SW480 (cell line): ENCODE measurements at regions not wholly inside any gene's neighbourhood (a gene's known extent, or its start where the extent isn't known, plus 50 kb on each side); places are given as distances from the start of the nearest gene placed in this dataset.
A peak's percentile ranks its signal among the peaks of the same experiment; 100 is the strongest.

Experiments
- DNase-seq: peaks from one replicate; pipeline ENCODE4 v3.0.0-alpha.2; 2016; ENCODE audit warnings: low spot score

DNA sequence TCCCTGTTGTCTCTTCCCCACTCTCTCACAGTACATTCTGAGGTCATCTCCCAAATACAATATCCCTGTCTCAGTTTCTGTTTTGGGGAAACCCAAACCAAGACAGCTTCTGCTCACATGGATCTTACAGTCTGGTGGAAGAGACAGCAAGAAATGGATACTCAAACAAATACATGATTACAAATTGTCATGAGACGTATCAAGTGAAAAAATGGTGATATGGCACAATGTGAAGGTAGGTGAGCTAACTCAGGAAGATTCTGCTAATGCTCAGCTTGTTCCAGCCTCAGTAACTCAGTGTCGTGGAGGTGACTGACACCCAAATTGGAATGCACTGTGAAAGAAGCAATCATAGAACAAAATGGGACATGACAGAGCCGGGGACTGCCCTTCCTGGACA is 68.3 kb downstream of the CHST1 start:
- no peak for DNase-seq

DNA sequence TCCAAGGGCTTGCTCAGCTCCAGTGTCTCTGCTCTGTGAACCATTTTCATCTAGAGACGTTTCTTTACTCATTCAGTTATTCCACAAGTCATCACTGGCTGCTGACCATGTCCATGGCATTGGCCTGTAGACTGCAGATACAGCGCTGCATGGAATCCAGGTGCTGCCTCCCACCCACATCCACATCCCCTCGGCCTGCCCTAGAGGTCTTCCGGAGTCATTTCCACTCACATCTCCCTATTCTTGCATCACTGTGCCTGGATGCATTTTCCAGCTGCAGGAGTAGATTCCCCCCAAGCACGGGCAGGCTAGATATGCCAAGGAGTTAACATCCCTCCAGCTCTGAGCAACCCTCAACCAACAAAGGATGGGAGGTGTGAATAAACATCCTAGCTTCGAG is 68.9 kb downstream of the CHST1 start:
- DNase-seq: no peak

DNA sequence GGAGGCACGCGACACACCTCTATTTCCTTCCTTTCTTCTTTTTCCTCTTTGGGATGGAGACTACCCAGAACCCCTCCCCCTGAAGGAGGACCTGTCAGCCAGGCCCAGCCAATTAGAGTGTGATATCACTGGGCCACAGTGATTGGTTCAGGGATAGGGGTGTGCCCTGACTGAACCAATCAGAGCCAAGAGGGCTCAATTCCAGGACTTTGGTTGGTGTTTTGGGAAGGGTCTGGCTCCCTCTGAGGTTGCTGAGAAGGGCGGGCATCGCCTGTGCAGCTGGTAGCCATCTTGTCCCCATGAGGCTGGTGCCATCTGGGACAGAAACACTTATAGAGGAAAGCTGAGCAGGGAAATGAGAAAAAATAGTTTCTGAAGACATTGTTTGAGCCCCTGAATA is 71.4 kb downstream of the CHST1 start:
- peak; percentile 20 for DNase-seq

DNA sequence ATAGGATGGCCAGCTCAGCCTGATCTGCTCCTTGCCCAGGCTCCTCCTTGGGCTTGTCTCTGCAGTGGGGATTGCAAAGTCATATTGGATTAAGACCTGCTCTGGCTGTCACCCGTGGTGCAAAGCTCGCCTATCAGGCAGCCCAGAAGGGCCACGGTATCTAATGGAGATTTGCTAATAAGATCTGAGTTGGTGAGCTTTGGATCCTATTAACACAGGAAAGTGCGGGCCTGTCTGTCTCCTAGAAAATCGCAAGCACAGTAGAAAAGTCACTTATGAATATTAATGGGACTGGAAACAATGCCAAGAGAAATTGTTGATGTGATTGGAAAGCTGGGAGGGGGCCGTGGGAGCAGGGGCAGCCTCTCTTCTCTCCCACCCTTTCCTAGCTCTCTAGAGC is 72.8 kb downstream of the CHST1 start:
- DNase-seq: no peak

DNA sequence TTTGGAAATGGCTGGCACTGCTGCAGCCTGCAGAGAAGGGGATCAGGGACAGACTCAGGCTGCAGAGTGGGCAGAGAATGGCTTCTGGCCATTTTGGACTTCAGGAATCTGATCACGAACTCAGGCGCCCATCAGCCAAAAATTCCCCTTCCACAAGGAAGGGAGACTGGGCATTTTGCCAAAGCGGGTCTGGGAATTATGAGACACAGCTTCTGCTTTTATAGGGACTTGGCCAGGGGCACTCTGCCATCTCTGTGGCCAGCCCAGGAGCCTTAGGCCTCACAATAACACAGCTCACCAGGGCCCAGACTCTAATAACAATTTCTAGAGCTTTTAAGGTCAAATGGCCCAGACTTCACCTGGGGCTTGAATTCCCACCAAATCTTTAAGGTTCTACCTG is 74.7 kb downstream of the CHST1 start:
- no peak for DNase-seq

DNA sequence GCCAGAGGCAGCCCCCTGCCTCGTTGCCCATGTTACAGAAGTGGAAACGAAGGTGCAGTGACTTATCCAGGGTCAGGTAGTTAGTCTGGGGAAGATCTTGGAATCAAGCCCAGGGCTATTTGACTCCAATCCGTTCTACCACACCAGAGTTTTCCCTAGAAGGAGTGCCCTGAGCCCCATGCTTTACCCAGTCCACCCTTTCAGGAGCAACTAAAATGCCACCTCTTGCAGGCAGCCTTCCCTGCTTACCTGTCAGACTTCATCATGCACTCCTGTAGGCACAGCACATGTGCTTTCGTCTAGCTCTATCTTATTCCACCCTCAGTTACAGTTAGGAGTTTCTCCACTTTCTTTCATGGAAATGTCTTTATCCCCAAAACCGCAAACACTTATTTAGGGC is 80.2 kb downstream of the CHST1 start:
- DNase-seq: no peak

DNA sequence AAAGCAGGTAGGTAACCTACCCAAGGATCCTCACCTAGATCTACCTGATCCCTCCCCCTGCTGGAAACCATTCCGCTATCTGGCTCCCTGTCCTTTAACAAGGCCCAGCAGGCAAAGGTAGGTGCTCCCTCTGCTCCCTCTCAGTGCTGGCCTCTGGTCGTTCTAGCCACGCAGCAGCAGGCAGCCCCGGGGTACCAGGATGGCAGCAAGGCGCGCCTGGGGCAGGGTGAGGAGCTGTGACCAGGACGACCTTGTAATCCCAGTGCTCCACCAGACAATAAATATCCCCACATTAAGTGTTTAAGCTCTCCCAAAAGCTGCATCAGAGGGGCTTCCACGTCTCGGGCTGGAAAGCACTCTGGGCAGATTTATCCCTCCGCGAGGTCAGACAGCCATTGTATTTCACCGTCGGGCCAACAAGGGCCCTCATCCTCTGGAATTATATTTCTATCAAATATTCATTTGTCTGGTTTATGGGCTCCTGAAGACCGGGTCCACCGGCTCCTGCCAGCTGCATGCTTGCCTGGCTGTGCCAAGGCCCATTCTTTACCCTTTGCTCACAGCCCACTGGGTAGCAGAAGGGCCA is 81.3 kb downstream of the CHST1 start:
- no peak for DNase-seq

DNA sequence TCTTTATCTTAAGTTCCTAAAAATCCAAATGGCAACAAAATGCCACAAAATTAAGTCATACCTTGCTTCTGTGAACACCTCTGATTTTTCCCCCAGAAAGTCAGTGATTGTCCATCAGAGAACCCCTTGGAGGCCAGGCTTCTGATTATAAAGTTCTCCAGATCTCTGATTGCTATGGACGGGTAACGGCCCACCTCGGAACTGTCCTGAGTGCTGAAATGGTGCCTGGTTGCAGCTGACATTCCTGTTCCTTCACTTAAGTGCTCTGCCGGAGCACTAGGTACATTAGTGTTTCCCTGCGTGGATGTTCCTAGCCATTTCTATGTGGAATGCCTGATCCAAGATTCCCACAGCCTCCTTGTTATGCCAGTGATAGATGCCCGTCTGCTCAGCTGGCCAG is 85.0 kb downstream of the CHST1 start:
- peak; percentile 29 for DNase-seq

DNA sequence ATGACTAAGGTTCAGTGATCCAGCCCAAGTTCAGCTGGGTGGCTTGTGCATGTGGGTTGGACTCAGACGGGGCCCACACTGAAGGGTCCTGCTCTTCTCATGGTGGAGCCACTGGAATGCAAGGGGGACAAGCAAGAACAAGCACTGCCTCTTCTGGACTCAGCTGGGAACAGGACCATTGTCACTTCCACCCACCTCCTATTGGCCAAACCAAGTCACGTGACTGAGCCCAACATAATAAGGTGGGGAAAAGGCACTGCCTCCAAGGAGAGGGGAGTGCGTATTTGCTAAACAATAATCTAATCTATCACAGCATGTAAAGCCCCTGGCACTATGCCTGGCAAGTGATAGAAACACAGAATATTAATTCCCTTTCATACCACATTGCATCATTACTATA is 87.1 kb downstream of the CHST1 start:
- no peak for DNase-seq

DNA sequence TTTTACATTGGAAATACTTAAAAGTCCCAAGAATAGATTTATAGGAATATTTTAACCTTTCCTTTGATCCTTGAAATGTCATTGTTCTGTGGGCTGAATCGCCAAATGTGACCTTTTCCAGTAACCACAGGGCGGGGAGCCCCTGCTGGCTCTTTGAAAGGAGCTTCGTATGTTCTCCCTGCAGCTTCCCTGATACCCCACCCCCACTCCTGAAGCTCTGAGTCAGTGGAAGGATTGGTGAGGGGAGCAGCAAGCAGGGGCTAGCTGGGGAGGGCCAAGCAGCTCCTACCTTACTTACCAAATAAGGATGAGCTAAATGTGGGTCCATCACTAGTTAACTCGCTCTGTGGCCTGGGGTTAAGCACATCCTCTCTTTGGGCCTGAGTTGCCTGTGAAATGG is 87.7 kb downstream of the CHST1 start:
- DNase-seq: no peak

DNA sequence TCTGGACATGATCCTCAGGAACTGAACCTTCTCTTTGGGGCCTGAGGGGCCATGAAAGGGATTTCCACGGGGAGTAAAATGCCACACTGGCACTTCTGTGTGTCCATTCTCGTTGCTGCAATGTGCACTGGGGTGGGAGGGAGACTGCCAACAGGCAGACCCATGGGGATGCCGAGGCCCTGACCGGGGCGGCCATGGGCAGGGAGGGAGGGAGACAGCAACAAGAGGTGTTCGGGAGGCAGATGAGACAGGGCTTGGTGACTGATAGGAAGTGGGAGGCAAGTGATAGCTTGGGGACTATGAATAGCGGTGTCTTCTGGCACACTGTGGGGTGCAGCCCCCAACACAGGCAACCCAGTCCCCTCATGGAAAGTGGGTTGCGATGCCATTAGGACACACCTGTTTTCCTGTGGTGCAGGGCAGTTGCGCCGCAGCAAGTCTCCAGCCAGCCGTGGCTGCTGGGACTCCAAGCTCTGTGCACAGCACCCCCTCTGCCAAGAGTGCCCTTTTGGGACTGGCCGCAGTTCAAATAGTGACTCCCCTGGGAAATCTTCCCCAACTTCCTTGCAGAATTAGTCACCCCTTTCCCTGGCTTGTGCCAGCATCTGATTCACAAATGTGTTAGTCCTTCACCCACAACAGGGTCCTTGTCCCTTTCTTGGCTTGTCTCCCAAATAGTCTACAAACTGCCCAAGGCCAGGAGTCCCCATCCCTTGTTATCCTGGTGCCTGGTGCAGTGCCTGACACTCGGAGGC is 88.8 kb downstream of the CHST1 start:
- no peak for DNase-seq

DNA sequence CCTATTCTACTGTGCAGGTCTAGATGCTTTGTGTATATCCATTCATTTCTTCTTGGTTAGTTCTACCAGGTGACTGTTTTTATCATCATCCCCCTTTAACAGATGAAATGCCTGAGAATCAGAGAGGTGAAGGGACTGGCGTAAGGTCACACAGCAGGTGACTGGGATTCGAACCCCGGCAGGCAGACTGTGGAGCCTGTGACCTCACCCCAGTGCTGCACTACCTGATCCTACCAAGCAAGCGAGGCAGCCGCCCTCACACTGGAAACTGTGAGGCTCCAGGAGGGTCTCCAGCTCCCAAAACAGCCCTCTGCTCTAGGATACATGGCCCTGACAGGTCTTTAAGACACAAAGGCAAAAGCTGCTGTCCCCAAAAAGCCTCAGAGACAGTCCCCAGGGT is 91.7 kb downstream of the CHST1 start:
- DNase-seq: no peak

DNA sequence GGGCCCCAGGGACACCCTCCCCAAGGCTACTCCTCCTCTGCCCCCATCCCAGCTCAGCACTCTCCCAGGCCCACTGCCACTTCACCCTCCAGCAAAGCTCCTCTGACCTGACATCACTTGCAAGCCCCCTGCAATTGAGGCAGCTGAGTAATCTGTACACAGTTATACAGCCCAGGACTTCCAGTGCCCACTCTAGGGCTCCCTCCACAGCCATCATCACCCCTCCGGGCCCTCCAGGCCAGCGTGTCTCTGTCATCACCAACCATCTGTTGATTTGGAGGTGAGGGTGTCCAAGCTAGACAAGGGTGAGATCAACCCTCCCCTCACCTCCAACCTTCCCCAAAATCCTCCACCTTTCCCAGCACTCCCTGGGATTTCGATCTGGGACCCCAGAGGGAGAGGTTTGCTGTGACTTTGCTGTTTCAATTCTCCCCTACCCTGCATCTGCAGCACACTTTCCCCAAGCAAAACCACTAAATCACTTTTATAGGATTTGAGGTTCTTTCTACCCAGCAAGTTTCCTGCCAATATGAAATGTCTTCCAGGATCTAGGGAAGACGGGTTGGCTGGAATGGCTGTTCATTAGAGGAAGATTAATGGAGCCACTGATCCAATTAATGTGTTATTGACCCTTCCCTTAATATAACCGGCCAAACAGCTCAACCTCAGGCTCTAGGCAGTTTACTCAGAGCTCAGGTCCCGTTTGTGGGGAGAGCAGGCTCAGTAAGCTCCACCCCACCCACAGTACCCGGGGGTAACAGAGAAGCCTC is 92.9 kb downstream of the CHST1 start:
- DNase-seq: no peak

DNA sequence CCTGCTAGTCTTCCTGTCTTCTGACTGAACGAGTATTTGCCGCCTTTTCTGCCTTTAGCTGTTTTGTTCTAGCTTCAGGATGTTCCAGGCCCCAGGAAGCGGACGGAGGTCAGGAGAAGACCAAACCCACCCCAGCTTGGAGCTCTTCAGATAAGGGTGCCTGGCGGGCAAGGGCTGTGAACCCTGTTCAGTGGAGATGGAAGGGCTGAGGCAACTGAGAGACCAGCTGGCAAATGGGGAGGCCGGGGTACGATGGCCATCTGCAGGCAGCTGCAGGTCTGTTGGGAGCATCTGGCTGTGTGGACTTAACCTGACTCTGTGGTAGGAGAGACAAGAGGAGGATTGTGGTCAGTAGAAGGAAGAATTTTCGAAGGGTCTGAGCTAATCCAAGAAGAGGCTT is 95.6 kb downstream of the CHST1 start:
- no peak for DNase-seq

DNA sequence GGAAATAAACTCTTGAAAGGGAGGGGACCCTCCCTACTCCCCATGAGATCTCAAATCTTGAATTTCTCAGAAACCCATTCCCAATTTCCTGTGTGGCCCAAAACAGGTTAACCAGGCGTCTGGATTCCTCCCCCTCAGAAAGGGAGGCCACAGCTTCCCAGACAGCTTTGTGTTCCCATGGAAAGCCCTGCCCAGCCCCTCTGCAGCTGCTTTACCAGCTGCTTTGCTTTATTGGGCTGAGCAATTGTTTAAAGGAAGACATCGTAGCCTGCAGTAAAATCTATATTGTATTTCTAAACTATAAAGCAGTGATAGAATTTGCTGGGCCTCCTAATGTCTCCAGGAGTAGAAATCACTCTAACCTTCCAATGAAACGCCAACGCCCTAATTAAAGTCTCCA is 97.4 kb downstream of the CHST1 start:
- DNase-seq: no peak

DNA sequence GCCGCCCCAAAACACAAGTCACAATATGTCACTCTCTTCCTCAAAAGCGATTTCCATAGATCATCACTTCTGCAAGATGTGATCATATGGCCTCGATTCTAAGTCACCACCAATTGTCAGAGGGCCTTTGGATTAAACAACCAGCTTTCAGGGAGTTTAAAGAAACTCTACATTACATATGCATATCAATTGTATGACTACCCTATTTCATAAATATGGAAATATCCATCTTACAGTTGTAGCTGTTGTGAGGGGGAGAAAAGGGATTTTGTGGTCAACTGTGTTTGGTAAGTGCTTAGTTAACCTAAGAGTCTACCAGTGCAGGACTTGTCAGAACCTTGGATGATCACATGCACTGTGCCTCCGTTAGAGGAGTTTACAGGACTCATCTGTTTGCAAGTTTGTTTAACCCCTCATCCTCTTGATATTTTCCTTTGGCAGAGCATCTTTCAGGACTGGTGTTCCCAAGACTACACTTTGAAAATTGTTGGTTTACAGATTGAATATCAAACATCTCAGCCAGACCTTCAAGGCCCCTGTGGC is 99.9 kb downstream of the CHST1 start:
- DNase-seq: no peak

DNA sequence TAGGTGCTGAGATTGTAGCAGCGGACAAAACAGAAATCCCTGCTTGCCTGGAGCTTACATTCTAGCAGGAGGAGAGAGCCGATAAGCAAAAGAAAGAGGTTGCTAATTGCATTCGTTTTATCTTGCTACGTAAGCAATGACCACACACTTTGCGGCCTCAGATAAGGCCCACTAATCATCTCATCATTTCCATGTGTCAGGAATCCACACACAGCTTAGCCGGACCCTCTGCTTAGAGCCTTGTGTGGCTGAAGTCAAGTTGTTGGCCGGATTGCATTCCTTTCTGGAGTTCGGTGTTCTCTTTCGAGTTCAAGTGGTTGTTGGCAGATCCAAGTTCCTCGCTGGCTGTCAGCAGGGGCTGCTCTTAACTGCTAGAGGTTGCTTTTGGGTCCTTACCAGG is 101.6 kb downstream of the CHST1 start:
- DNase-seq: no peak

DNA sequence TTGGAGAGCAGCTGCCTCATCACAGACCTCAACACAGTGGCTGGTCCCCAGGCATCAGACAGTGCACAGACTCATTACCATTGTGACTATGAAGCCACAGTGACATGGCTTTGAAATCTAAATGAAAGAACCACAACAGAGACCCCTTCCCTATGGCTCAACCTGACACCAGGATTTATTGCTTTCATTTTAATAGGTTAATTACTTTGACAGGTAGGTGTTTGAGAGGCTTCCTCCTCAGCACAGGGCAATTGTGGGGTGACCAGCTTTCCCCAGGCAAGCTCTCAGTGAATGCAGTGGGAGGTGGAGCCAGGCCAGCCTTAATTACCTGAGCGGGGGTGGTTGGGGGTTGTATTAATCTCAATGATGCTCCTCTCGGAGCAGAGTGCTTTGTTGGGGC is 102.3 kb downstream of the CHST1 start:
- DNase-seq: no peak

DNA sequence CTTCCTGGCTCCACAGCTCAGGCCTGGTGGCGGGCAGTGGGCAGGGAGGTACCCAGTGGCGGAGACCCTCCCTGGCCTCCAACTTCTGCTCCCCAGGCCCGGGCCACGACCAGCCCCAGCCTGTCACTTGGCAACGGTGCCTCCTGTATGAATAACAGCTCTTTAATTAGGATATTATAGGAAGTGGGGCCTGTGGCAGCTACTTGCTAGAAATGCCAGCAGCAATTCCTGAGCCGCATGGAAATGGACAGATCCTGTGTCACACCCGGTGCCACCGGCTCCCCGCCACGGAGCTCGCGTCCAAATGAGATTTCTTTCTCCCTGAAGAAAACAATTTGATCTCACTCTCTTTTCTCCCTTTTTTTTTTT is 104.5 kb downstream of the CHST1 start:
- DNase-seq: no peak

DNA sequence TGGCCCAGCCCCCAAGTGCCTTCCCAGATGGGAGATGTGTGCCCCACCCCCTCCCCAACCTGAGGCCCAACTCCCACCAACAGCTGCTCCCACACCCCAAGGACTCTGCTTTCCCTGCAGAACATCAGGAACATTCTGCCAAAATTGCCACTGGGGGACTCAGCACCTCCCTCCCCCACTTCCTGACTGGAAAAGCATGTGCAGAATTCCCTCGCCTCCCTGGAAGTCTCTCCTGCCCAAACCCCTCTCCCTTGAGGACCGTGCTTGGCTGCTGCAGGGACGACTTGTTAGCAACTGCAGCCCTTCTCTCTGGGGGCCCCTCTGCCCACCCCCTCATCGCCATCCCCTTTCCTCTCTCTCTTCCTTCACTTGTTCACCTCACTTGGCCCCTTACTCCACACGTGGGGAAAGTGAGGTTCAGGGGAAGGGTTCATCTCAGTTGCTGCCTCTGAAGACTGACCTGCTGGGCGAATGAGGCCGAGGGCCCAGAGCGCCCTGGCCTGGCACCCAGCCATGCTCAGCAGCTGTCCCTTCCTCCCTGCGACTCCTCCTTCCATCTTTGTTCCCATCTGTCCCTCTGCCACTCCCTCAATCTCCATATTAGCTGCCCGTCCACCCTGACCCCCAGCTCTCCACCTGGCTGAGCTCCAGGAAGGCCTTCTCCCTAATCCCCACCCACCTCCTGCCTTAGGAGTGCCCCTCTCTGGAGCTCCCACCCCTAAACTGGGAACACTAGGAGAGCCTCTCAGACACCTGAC is 105.1 kb downstream of the CHST1 start:
- no peak for DNase-seq

DNA sequence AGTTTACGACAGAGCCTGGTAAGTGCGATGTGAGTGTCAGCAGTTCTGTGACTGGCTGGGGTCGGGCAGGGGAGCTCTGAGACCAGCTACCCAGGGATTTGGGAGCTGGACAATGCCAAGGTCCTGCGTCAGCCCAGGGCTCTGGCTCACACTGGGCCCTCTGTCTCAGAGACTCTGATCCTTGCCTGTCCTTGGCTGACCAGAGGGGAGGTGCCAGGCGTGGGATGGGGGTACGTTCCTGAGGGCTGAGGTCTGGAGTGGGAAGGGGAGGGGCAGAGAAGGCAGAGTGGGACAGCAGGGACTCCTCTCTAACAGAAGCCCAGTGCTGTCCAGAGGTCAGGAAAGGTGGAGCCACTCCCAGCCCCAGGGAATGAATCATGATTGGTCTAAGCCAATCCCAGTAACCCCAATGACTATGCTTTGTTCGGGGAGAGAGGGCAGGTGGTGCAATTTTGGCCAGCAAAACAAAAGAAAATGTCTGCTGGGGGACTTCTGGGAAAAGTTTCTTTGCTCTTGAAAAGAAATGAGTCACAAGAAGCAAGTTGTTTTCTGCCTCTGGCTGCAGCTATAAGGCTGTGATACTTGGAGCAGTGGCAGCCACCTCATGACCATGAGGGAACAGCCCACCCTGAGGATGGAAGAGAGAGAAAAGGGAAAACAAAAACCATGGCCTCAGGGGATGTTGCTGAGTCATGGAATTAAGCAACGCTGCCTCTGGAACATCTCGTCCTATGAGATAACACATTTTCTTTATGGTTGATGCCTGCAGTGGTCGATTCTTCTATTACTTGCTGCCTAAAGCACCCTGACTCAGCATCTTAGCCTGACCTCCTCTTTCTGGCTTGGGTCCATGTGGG is 108.3 kb downstream of the CHST1 start:
- DNase-seq: no peak
